Endothelial cell of umbilical vein (primary cell): ENCODE measurements at regions not wholly inside any gene's neighbourhood (a gene's known extent, or its start where the extent isn't known, plus 50 kb on each side); places are given as distances from the start of the nearest gene placed in this dataset.

Source experiments
- BruUV-seq: library from RNA; stranded (reverse); fragments of 400-500 nt; replicated peaks from 2 replicates; lab custom pipeline; 2021; lab: Mats Ljungman, UMichigan
- CTCF ChIA-PET: fragments of 300-600, 350-600 bp; sonication (Branson Sonifier 250); formaldehyde crosslinking; loops from one replicate; lab custom pipeline; 2021; ENCODE audit warnings: antibody characterized with exemption, inconsistent platforms; lab: Charles Lee
- POLR2A ChIA-PET: fragments of 300-600, 350-600 bp; sonication (Branson Sonifier 250); formaldehyde crosslinking; loops from one replicate; lab custom pipeline; 2021; ENCODE audit warnings: antibody characterized with exemption, inconsistent platforms; lab: Charles Lee
- DNase-seq: peaks from one replicate; pipeline ENCODE4 v3.0.0-alpha.2; 2011; ENCODE audit warnings: low read depth, low spot score
- FAIRE-seq: peaks from 2 replicates; lab custom pipeline; 2011; peaks lifted over from hg19 to GRCh38; lab: Jason Lieb, UNC
- H2AFZ ChIP-seq: 2 replicates; pipeline ENCODE4 v1.6.0; 2012; ENCODE audit warnings: low read depth, low read length, control low read depth, inconsistent platforms
- H3K27ac ChIP-seq: 2 replicates; pipeline ENCODE4 v1.5.1; 2011; ENCODE audit warnings: low read depth, mild to moderate bottlenecking, control low read depth, low read length, moderate library complexity; ENCODE audit not compliant: insufficient read depth
- H3K27me3 ChIP-seq, 2 experiments: 2 replicates each; pipeline versions ENCODE4 v1.6.0 to v1.6.1; 2011; ENCODE audit warnings: low read length in 2 of 2, mixed read lengths in 1 of 2; ENCODE audit not compliant: control insufficient read depth in 2 of 2, insufficient read depth in 2 of 2
- H3K36me3 ChIP-seq, 2 experiments: 2 replicates in 1 of 2; 3 replicates in 1 of 2; pipeline ENCODE4 v1.5.1; 2011; ENCODE audit warnings: low read length in 2 of 2, mild to moderate bottlenecking in 1 of 2, moderate library complexity in 1 of 2; ENCODE audit not compliant: control insufficient read depth in 2 of 2, insufficient read depth in 2 of 2; ENCODE audit errors: extremely low read depth in 1 of 2
- H3K4me1 ChIP-seq: 3 replicates; pipeline ENCODE4 v1.5.1; 2011; ENCODE audit warnings: mild to moderate bottlenecking, low read length; ENCODE audit not compliant: control insufficient read depth, insufficient read depth; ENCODE audit errors: extremely low read depth
- H3K4me2 ChIP-seq: 2 replicates; pipeline ENCODE4 v1.6.1; 2011; ENCODE audit warnings: low read length, control low read depth, mixed read lengths; ENCODE audit not compliant: insufficient read depth
- H3K4me3 ChIP-seq, 3 experiments: fragments of 200-600 bp in 1 of 3; sonication (generic), shearing (Covaris generic) in 1 of 3; replicated peaks in 1 of 3; 2 replicates each; pipeline ENCODE4 v1.5.1; 2011 to 2016; ENCODE audit warnings: control low read depth in 3 of 3, low read length in 3 of 3, mild to moderate bottlenecking in 2 of 3, inconsistent platforms in 1 of 3, low read depth in 1 of 3, moderate library complexity in 1 of 3; ENCODE audit not compliant: insufficient read depth in 1 of 3
- H3K79me2 ChIP-seq: 2 replicates; pipeline ENCODE4 v1.6.0; 2012; ENCODE audit warnings: low read length, inconsistent platforms; ENCODE audit not compliant: control insufficient read depth, insufficient read depth
- H3K9ac ChIP-seq: replicated peaks from 2 replicates; pipeline ENCODE3; 2011; ENCODE audit warnings: low read length, control low read depth; ENCODE audit not compliant: insufficient read depth; ENCODE audit errors: extremely low read depth
- H3K9me1 ChIP-seq: replicated peaks from 3 replicates; pipeline ENCODE4 v1.6.0; 2011; ENCODE audit warnings: mild to moderate bottlenecking, low read length; ENCODE audit not compliant: control insufficient read depth, insufficient read depth; ENCODE audit errors: extremely low read depth
- H3K9me3 ChIP-seq: replicated peaks from 2 replicates; pipeline ENCODE4 v1.5.1; 2012; ENCODE audit warnings: low read length, inconsistent platforms; ENCODE audit not compliant: control insufficient read depth, insufficient read depth
- H4K20me1 ChIP-seq: replicated peaks from 2 replicates; pipeline ENCODE3; 2011; ENCODE audit warnings: mild to moderate bottlenecking, low read length; ENCODE audit not compliant: control insufficient read depth, insufficient read depth; ENCODE audit errors: extremely low read depth
- CTCF ChIP-seq, 2 donors: IDR thresholded peaks; 1 replicate in 1 of 2; 2 replicates in 1 of 2; pipeline ENCODE4 v1.5.1; 2011; ENCODE audit warnings: low read length in 2 of 2, mild to moderate bottlenecking in 2 of 2, moderate library complexity in 2 of 2, control low read depth in 1 of 2, inconsistent platforms in 1 of 2, low read depth in 1 of 2; ENCODE audit not compliant: insufficient read depth in 1 of 2; ENCODE audit errors: extremely low read depth in 1 of 2
- EZH2 ChIP-seq: IDR thresholded peaks from 2 replicates; pipeline ENCODE4 v1.6.1; 2012; ENCODE audit warnings: borderline replicate concordance, low read depth, mild to moderate bottlenecking, moderate library complexity, low read length, inconsistent platforms; ENCODE audit not compliant: severe bottlenecking
- FOS ChIP-seq: IDR thresholded peaks from 2 replicates; pipeline ENCODE4 v1.6.1; 2011; ENCODE audit warnings: mild to moderate bottlenecking, low read length, moderate library complexity, borderline replicate concordance; ENCODE audit not compliant: insufficient read depth
- GATA2 ChIP-seq: IDR thresholded peaks from 2 replicates; pipeline ENCODE4 v1.7.0; 2011; ENCODE audit warnings: low read depth, mild to moderate bottlenecking, moderate library complexity, mixed read lengths, low read length; ENCODE audit not compliant: insufficient read length, insufficient read depth
- JUN ChIP-seq: IDR thresholded peaks from 2 replicates; pipeline ENCODE4 v1.6.1; 2011; ENCODE audit warnings: borderline replicate concordance, low read depth; ENCODE audit not compliant: insufficient read length, insufficient read depth
- MYC ChIP-seq: IDR thresholded peaks from one replicate; pipeline ENCODE4 v1.6.1; 2011; ENCODE audit warnings: mild to moderate bottlenecking, low read depth, low read length
- POLR2A ChIP-seq: IDR thresholded peaks from 2 replicates; pipeline ENCODE4 v1.6.1; 2012; ENCODE audit warnings: low read depth, mild to moderate bottlenecking, control low read depth, low read length
- POLR2AphosphoS5 ChIP-seq: IDR thresholded peaks from 2 replicates; pipeline ENCODE4 v1.6.1; 2012; ENCODE audit warnings: low read depth, mild to moderate bottlenecking, control low read depth, low read length, moderate library complexity; ENCODE audit not compliant: insufficient read depth
- dilution Hi-C: fragments of 300-500 bp; cut with MboI; formaldehyde crosslinking; loops from one replicate; pipeline ENCODE4 v1.15.0; 2019; ENCODE audit warnings: low sequenced_read_pairs; ENCODE audit not compliant: extremely low pct_ligation_motif_present
- intact Hi-C: fragments of 100-400 bp; cut with micrococcal nuclease; formaldehyde crosslinking; loops from one replicate; pipeline ENCODE4 v1.10.0; 2022
- TF ChIP-seq, protein P1 (sequence below): IDR thresholded peaks from 2 replicates; pipeline ENCODE4 v1.6.1; 2011; ENCODE audit not compliant: insufficient read depth, insufficient read length

DNA sequence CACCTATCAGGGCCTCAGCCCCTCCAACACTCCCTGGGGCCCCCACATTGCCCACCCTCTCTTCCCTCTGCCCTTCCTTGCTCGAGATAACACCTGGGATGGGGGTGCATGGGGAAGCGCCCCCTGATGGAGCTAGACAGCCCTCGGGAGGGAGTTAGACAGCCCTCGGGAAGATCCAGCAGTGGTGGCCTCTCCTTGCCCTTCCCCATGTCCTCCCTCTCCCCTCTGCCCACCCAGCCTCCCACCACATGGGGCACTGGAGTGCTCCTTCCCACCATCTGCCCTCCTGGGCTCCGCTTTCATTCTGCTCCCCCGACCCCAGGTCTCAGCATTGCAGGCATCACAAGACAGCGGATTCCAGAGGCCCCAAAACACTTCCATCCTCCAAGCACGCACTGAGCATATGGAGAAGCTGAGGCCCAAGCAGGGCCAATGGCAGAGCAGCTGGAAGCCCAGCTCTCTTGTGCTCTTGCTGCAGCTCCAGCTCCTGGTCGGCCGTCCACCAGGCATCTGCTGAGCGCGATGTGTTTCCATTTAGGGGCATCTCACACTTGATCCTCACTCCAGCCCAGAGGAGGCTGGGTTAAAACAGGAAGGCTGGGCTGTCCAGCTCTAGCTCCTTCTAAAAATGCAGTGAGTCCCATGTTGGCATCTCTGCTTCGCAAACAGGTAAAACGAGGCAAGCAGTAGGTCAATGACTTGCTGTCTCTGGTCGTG is 65.6 kb downstream of the IGLL1 start:
- no TSS peak for BruUV-seq
- intact Hi-C loops = no loop called here
- no peak for FAIRE-seq
- no peak overlapping the region for H3K9ac ChIP-seq
- ChIA-PET POLR2A (no interaction called here), CTCF (no interaction called here)
- dilution Hi-C loops = no loop called here
- H3K27ac ChIP-seq = no peak overlapping the region
- peaks cover 4% of the 10 kb centered on the region for H3K4me1 ChIP-seq
- no peaks in the 10 kb centered on the region for H3K36me3 ChIP-seq
- no peaks in the 10 kb centered on the region for H3K9me1 ChIP-seq
- no peak overlapping the region for H3K4me2 ChIP-seq
- H2AFZ ChIP-seq = no peak overlapping the region
- H3K4me3 ChIP-seq = no peak overlapping the region
- H3K27me3 ChIP-seq = no peaks in the 10 kb centered on the region
- no peaks in the 10 kb centered on the region for H4K20me1 ChIP-seq
- H3K9me3 ChIP-seq = no peaks in the 10 kb centered on the region
- no peak for TF ChIP-seq POLR2AphosphoS5
- TF ChIP-seq EZH2 = no peak
- no peaks in the 10 kb centered on the region for H3K79me2 ChIP-seq
- no peak for DNase-seq

- Histone ChIP-seq H3K27ac (no peak overlapping the region), H3K4me1 (peaks cover 2% of the 10 kb centered on the region), H3K4me3 (no peak overlapping the region), H4K20me1 (no peaks in the 10 kb centered on the region), H3K9me1 (no peaks in the 10 kb centered on the region), H3K79me2 (no peaks in the 10 kb centered on the region), H3K9me3 (no peaks in the 10 kb centered on the region), H3K9ac (no peak overlapping the region), H3K27me3 (no peaks in the 10 kb centered on the region), H3K36me3 (no peaks in the 10 kb centered on the region), H2AFZ (no peak overlapping the region), H3K4me2 (no peak overlapping the region)
- ChIA-PET POLR2A (no interaction called here), CTCF (no interaction called here)
- DNase-seq (no peak), FAIRE-seq (no peak)
- intact Hi-C loops (no loop called here), dilution Hi-C loops (no loop called here)
- TF ChIP-seq POLR2AphosphoS5 (no peak), EZH2 (no peak), CTCF (IDR thresholded peaks at IDR 0.05; ENCODE audit: extremely low read depth in 1 of 2, insufficient read depth in 1 of 2, low read depth in 1 of 2, low read length in 2 of 2) (no peak), POLR2A (no peak), MYC (no peak), FOS (no peak), JUN (no peak), GATA2 (no peak)
- TF ChIP-seq, protein P1, sequence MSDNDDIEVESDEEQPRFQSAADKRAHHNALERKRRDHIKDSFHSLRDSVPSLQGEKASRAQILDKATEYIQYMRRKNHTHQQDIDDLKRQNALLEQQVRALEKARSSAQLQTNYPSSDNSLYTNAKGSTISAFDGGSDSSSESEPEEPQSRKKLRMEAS = no peak
- BruUV-seq = no TSS peak
Observed at GRCh38 chr22:23513705-23514104, 66.4 kb downstream of the IGLL1 start.
